Transverse colon (tissue), 4 donors: ENCODE measurements at regions not wholly inside any gene's neighbourhood (a gene's known extent, or its start where the extent isn't known, plus 50 kb on each side); places are given as distances from the start of the nearest gene placed in this dataset.

Source experiments
- DNase-seq: peaks from one replicate; pipeline ENCODE4 v3.0.0-alpha.2; 2019
- H3K27ac ChIP-seq, 4 donors: fragments of 200-600 bp; sonication (generic); 2 replicates each; pipeline ENCODE4 v1.5.1; 2016 to 2018; ENCODE audit warnings: inconsistent platforms in 4 of 4
- H3K27me3 ChIP-seq: fragments of 200-600 bp; sonication (generic); 2 replicates; pipeline ENCODE4 v1.5.1; 2017; ENCODE audit warnings: inconsistent platforms
- H3K36me3 ChIP-seq, 4 donors: fragments of 200-600 bp; sonication (generic); 2 replicates each; pipeline ENCODE4 v1.5.1; 2017 to 2019; ENCODE audit warnings: inconsistent platforms in 4 of 4
- H3K4me1 ChIP-seq, 4 donors: fragments of 200-600 bp; sonication (generic); 2 replicates each; pipeline ENCODE4 v1.5.1; 2017 to 2020; ENCODE audit warnings: inconsistent platforms in 4 of 4
- H3K4me3 ChIP-seq, 4 donors: fragments of 200-600 bp; sonication (generic); 1 replicate in 1 of 4; 2 replicates in 3 of 4; pipeline versions ENCODE4 v1.5.1 to v1.6.1; 2017 to 2019; ENCODE audit warnings: inconsistent platforms in 4 of 4
- H3K9me3 ChIP-seq, 2 donors: fragments of 200-600 bp; sonication (generic); 2 replicates each; pipeline ENCODE4 v1.5.1; 2017 to 2019; ENCODE audit warnings: inconsistent platforms in 2 of 2
- EP300 ChIP-seq: sonication (generic); formaldehyde crosslinking; IDR thresholded peaks from one replicate; pipeline ENCODE4 v1.6.1; 2017; ENCODE audit warnings: antibody characterized with exemption, low read depth
- POLR2A ChIP-seq: fragments of 450-650 bp; IDR thresholded peaks from one replicate; pipeline ENCODE4 v1.6.1; 2016; ENCODE audit warnings: antibody characterized with exemption, mild to moderate bottlenecking, moderate library complexity
- POLR2AphosphoS5 ChIP-seq, 3 donors: sonication (generic); formaldehyde crosslinking; IDR thresholded peaks; one replicate each; pipeline ENCODE4 v1.6.1; 2016; ENCODE audit warnings: antibody characterized with exemption in 3 of 3
- WGBS, 2 donors: methylation state at CpG; one replicate each; pipeline ENCODE4 v1.1.5; 2018; ENCODE audit warnings: low coverage in 1 of 2; 5-methylcytosine and 5-hydroxymethylcytosine counted together
- in situ Hi-C, 4 donors: fragments of 200-750 bp; cut with MboI; loops; one replicate each; pipeline versions ENCODE4 v1.15.0 to v1.15.1; 2017; ENCODE audit warnings: low sequenced_read_pairs in 3 of 4, low pct_ligation_motif_present in 1 of 4, low pct_unique_long_range_greater_than_20kb in 1 of 4
- intact Hi-C: fragments of 100-400 bp; cut with DNase I; formaldehyde crosslinking; loops from one replicate; pipeline ENCODE4 v1.15.1; 2023; ENCODE audit warnings: low total_unique reads
- TF ChIP-seq, protein P1 (sequence below), 5 experiments: fragments of 200-600 bp in 3 of 5; fragments of 450-650 bp in 2 of 5; sonication (generic) in 3 of 5; IDR thresholded peaks; 1 replicate in 2 of 5; 2 replicates in 3 of 5; pipeline ENCODE4 v1.5.1; 2016 to 2017; ENCODE audit warnings: antibody characterized with exemption in 5 of 5, inconsistent platforms in 3 of 5, mild to moderate bottlenecking in 2 of 5, moderate library complexity in 1 of 5

DNA sequence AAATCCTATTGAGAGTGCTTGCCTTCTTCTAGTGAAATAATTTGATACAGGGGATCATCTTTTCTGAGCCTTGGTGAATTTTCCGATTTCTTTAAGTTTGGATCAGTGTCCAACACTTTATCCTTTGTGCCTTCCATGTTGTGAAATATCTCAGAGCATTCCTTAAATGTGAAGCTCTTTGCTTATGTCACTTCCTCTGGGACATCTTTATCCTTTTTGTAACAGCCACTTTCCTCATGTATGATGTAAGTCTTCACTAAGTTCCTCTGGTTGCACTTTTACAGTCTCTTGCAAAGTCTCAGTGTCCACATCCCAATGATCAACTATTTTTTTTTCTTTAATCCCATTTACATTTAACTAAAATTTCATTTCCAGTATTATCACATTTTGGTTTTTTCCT is 254.2 kb downstream of the EN1 start:
- Histone ChIP-seq H3K9me3 (no peaks in the 10 kb centered on the region), H3K27ac (no peak overlapping the region), H3K4me1 (no peaks in the 10 kb centered on the region), H3K36me3 (no peaks in the 10 kb centered on the region), H3K4me3 (no peak overlapping the region), H3K27me3 (no peaks in the 10 kb centered on the region)
- intact Hi-C loops (no loop called here), in situ Hi-C loops (no loop called here)
- no peak for DNase-seq
- TF ChIP-seq EP300 (no peak), POLR2AphosphoS5 (IDR thresholded peaks at IDR 0.05) (no peak), POLR2A (no peak)
- TF ChIP-seq, protein P1, sequence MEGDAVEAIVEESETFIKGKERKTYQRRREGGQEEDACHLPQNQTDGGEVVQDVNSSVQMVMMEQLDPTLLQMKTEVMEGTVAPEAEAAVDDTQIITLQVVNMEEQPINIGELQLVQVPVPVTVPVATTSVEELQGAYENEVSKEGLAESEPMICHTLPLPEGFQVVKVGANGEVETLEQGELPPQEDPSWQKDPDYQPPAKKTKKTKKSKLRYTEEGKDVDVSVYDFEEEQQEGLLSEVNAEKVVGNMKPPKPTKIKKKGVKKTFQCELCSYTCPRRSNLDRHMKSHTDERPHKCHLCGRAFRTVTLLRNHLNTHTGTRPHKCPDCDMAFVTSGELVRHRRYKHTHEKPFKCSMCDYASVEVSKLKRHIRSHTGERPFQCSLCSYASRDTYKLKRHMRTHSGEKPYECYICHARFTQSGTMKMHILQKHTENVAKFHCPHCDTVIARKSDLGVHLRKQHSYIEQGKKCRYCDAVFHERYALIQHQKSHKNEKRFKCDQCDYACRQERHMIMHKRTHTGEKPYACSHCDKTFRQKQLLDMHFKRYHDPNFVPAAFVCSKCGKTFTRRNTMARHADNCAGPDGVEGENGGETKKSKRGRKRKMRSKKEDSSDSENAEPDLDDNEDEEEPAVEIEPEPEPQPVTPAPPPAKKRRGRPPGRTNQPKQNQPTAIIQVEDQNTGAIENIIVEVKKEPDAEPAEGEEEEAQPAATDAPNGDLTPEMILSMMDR (IDR thresholded peaks at IDR 0.05): no peak
- 63 to 86% methylated on average over 1 of the region's 1 CpG for WGBS, 2 donors

DNA sequence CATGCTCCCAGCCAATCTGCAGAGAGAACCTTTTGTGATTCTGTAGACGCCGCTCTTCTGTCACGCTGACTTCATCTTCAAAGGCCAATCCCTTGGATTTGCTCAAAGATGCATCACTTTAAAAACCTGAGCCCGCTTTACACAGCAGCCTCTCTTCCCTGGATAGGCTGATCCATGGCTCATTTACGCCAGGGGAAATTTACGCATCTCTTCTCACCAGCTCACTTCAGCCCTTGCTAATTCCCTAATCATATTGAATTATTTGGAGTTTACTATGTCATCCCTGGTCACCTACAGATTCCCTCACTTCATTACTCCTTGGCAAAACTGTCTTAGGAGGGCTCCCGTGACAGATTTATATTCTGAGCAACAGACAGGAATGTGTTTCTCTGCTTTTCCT is 256.2 kb downstream of the EN1 start:
- H3K27ac ChIP-seq: no peak overlapping the region
- TF ChIP-seq POLR2A (no peak), EP300 (no peak), POLR2AphosphoS5 (IDR thresholded peaks at IDR 0.05) (no peak)
- TF ChIP-seq, protein P1 (IDR thresholded peaks at IDR 0.05): no peak
- H3K9me3 ChIP-seq: no peaks in the 10 kb centered on the region
- H3K4me1 ChIP-seq: no peaks in the 10 kb centered on the region
- in situ Hi-C loops (no loop called here), intact Hi-C loops (no loop called here)
- no peak for DNase-seq
- H3K4me3 ChIP-seq: no peak overlapping the region
- H3K27me3 ChIP-seq: no peaks in the 10 kb centered on the region
- WGBS, 2 donors: 68 to 78% methylated on average over 4 to 7 of the region's 7 CpGs
- no peaks in the 10 kb centered on the region for H3K36me3 ChIP-seq

DNA sequence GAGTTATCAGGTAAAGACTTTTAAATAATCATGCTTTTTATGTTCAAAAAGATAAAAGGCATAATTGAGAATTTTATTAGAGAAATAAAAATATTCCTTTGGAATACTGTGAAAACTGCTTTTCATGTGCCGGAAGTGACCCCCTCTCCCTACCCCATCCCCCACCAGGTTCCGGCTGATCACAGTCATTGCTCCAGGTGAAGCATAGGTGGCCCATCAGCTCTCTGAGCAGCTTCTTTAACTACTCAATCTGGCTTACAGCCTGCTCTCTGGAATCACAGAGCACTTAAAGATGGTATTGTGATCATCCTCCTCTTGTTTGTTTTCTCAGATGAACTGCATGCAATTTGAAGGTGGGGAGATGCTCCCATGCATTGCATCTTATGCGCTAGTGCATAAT is 257.7 kb downstream of the EN1 start:
- WGBS, 2 donors: 77 to 91% methylated on average over 2 to 3 of the region's 3 CpGs
- in situ Hi-C loops: no loop called here
- Histone ChIP-seq H3K27ac (no peak overlapping the region), H3K9me3 (no peaks in the 10 kb centered on the region), H3K27me3 (no peaks in the 10 kb centered on the region), H3K4me3 (no peak overlapping the region), H3K4me1 (no peaks in the 10 kb centered on the region), H3K36me3 (no peaks in the 10 kb centered on the region)
- intact Hi-C loops: no loop called here
- no peak for DNase-seq
- no peak for TF ChIP-seq POLR2AphosphoS5 (IDR thresholded peaks at IDR 0.05)
- TF ChIP-seq, protein P1 (IDR thresholded peaks at IDR 0.05): no peak

DNA sequence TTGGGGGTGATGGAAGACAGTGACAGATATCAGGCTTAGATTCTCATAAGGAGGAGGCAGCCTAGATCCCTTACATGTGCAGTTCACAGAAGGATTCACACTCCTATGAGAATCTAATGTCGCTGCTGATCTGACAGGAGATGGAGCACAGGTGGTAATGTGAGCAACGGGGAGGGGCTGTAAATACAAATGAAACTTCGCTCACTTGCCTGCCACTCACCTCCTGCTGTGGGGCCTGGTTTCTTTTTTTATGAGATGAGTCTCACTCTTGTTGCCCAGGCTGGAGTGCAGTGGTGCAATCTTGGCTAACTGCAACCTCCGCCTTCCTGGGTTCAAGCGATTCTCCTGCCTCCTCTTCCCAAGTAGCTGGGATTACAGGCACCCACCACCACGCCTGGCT is 258.6 kb downstream of the EN1 start:
- Histone ChIP-seq H3K27me3 (no peaks in the 10 kb centered on the region), H3K9me3 (no peaks in the 10 kb centered on the region), H3K4me1 (no peaks in the 10 kb centered on the region), H3K4me3 (no peak overlapping the region), H3K36me3 (no peaks in the 10 kb centered on the region), H3K27ac (no peak overlapping the region)
- intact Hi-C loops (no loop called here), in situ Hi-C loops (no loop called here)
- DNase-seq: no peak
- 66% methylated on average over 6 of the region's 6 CpGs; no CpG with 5 or more reads in 1 of the 2 donors for WGBS, 2 donors
- TF ChIP-seq POLR2A (no peak), POLR2AphosphoS5 (IDR thresholded peaks at IDR 0.05) (no peak), EP300 (no peak)
- TF ChIP-seq, protein P1 (IDR thresholded peaks at IDR 0.05): no peak
